T follicular helper cell (primary cell): ENCODE measurements at regions not wholly inside any gene's neighbourhood (a gene's known extent, or its start where the extent isn't known, plus 50 kb on each side); places are given as distances from the start of the nearest gene placed in this dataset.
"Not testable (repeated sequence)": the region's sequence is repeated elsewhere in the genome, so short reads cannot be mapped to it uniquely, and the experiment has no call there.

Experiments used
- DNase-seq: peaks from one replicate; pipeline ENCODE4 v3.0.0-alpha.2; 2020; ENCODE audit warnings: low read depth

DNA sequence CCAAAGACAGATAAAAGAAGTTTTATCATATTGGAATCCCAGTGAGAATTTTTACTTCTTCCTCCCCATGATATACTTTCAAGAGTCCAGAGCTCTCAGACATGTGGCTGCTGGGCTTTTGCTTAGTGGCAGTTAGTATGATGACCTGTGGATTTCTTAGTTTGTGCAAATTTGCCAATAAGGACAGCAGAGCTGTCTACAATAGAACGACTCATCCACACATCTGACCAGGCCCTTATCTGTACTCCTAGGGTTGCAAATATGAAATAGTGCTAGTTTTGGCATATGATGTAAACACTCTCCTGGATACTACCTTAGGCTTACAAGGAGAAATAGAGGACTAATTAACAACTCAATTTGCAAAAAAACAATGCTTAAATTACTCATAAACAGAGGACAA, 758.4 kb upstream of the TMEFF2 start:
- no peak for DNase-seq

DNA sequence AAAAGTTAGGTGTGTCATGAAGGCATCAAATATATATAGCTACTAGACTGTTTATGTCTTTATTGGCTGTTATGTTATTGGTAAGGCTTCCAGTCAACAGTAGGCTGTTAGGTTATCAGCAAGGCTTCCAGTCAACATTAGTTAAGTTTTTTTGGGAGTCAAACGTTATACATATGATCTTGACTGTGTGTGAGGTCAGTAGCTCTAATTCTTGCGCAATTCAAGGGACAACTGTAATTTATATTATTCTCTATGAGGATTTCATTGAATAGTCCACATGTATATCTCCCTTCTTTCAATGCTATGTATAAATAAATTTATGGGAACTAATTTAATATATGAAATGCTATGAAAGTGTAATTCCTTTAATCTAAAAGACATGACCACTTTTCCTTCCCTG, 757.5 kb upstream of the TMEFF2 start:
- no peak for DNase-seq

DNA sequence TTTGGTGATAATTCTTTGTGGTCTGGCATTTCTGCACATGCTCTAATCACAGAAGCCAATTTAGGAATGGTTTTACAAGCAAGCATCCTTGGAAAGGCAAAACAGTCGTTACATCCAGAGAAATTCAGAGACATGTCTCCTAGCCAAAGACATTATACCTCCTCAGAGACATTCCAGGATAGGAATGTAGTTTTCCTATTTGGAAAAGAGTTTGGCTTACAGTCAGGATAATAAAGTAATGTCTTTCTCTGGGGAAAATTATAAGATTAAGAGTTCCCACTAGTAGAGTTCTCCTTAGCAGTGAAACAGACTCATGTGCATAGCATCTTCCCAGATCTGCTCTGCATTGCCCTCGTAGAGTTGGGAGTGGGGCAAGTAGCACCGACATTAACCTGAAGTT, 753.6 kb upstream of the TMEFF2 start:
- no peak for DNase-seq

DNA sequence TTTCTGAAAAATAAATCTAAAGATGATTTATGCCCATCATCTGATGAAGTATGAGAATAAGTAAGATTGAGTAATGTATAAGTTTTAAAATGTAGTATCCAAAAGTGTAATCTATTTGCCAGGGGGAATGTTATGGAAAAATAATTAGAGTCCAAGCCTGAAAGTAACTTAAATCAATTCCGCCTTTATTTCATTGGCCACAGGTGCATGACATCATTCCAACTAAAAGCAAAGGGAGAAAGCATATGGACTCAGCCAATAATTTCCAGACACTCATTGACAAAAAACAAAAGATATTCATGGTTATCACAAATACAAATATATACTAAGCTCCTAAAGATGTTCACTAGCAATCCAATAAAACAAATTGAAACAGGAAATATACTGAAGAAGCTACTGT, 752.6 kb upstream of the TMEFF2 start:
- DNase-seq, result no peak

DNA sequence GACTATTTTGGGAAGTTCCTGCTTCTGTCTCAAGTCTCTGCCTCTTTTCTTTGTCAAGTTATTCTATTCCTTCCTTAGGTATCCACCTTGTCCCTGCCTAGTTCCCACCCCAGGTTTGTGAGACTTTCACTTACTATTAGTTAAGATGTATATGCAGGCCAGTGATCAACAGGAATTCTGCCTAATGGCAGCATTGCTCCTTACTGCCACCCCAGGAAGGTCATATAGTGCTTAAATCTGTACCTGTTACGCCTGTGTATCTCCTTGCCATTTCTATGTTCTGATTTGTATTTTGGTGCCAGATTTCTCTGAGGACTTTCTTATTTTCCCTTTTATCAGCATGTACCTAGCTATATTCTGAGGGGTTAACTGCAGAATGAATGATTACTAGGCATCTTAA, 746.0 kb upstream of the TMEFF2 start:
- no peak for DNase-seq

DNA sequence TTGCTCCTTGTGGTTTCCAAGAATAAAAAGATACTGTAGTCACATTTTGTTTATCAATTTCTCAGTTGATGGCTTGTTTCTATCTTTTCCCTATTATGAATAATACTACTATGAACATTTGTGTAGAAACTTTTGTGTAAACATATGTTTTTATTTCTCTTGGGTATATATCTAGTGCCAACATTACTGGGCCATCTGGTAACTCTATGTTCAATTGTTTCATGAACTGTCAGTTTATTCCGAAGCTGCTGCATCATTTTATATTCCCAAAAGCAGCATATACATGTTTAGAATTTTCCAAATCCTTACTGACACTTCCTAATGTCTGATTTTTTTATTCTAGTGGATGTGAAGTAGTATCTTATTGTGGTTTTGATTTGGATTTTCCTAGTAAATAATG, 737.6 kb upstream of the TMEFF2 start:
- DNase-seq, result no peak

DNA sequence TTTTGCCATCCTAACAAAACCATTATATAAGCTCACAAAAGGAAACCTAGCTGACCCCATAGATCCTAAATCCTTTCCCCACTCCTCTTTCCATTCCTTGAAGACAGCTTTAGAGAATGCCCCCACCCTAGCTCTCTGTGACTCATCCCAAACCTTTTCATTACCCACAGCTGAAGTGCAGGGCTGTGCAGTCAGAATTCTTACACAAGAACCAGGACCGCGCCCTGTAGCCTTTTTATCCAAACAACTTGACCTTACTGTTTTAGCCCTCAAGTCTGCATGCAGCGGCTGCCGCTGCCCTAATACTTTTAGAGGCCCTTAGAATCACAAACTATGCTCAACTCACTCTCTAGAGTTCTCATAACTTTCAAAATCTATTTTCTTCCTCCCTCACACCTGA, 726.9 kb upstream of the TMEFF2 start:
- DNase-seq, result not testable (repeated sequence)

DNA sequence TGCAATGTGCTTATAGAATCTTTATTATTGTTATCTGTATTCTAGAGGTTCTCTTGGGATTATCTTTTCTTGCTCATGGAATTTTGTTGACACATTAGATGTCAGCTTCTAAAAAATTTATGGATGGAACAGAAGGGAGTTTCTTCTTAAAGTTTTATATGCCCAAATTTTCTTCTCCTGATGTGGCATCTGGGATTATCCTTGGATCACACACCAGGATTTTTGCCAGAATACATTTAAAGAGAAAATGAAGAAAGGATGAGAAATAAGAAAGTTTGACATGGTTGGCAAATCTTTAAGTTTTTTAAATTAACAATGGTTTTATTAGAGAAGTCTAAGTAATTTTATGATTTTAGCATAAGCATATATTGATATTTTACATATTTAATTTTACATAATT, 706.7 kb upstream of the TMEFF2 start:
- no peak for DNase-seq

DNA sequence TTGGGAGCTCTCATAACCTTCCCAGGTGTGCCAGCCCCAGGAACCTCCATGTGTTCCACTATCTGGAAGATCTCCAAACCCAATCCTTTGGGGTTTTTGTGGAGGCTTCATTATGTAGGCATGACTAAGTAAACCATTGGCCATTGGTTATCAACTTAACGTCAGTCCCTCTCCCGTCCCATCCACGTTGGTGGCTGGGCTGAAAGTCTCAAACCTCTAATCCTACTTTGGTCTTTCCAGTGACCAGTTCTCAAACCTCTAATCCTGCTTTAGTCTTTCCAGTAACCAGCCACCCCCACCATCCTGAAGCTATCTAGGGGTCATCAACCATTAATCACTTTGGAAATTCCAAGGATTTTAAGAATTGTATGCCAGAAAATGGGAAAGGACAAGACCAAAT, 704.7 kb upstream of the TMEFF2 start:
- no peak for DNase-seq

DNA sequence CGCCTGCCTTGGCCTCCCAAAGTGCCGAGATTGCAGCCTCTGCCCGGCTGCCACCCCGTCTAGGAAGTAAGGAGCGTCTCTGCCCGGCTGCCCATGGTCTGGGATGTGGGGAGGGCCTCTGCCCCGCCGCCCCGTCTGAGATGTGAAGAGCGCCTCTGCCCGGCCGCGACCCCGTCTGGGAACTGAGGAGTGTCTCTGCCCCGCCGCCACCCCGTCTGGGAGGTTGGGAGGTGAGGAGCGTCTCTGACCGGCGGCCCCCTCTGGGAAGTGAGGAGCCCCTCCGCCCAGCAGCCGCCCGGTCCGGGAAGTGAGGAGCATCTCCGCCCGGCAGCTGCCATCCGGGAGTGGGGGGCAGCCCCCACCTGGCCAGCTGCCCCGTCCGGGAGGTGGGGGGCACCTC, 699.2 kb upstream of the TMEFF2 start:
- not testable (repeated sequence) for DNase-seq

DNA sequence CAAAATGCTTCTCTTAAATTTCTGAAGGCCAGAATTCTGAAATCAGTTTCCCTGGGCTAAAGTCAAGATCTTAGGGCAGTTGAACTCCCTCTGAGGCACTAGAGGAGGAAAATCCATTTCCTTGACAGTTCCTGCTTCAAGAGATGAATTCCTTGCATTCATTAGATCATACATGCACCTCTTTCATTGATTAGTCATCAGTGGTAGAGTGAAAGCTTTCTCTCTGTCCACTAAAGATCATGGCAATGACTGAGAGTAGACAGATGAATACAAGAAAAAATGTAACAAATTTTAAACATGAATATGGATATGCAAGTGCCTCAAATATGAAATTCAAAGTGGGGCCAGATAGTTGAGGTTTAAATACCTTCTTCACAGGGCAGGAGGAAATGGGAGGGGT, 693.4 kb upstream of the TMEFF2 start:
- DNase-seq, result no peak

DNA sequence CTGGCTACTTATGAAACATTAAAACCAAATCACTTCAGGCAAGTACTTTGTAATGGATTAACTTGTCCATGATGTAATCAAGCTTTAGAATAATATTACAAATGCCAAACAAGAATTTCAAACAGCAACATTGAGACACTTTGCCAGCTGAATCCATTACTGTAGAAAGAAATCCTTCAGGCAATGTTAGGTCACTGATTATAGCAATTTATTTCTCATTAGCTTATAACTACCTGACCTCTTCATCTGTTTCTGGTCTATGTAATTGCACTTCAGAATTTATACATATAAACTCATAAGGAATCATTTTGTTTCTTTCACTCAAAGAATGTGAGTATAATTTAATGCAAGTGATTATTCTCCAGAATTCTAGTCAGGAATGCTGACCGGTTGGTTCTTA, 692.6 kb upstream of the TMEFF2 start:
- no peak for DNase-seq

DNA sequence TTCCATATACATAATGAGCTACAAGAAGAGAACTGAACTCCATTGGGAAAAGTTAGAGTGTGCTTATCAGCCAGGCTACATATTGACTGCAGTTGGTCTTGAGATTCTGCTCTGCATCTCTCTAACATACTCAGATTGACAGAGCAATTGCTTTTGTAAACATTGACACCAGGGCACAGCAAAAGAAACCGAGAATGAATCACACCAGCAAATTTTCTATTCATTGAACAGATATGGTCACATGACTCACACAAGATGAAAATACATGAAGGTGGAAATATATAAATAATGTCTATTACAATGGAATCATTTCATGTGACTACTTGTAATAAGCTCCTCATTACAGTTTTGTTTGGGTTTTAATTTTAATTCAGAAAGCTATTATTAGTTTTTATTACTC, 691.9 kb upstream of the TMEFF2 start:
- DNase-seq, result no peak

DNA sequence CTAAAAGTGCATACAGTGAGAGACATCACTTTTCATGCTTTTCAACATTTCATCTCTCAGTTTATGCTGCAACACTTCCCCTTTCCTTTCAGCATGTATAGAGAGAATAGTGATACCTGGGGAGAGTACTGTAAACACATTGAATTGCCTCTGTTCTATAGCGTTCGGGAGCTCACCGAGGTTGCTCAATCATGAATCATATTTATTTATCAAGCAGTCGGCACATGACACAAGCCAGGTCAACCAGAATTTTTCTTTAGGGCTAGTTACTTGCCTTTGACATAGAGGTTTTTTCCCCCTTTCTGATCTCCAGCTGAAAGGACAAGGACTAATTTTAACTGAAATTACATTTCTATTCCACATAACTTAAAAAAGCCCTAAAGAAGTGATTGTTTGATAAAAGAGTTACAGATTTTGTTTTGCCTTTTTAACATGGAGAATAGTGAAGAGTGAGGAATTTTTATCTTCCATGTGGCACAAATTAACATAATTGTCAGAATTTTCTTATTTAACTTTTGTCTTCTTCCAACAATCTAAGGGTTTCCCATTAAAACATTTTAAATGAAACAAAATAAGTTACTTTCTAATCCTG, 690.9 kb upstream of the TMEFF2 start:
- DNase-seq, result no peak

DNA sequence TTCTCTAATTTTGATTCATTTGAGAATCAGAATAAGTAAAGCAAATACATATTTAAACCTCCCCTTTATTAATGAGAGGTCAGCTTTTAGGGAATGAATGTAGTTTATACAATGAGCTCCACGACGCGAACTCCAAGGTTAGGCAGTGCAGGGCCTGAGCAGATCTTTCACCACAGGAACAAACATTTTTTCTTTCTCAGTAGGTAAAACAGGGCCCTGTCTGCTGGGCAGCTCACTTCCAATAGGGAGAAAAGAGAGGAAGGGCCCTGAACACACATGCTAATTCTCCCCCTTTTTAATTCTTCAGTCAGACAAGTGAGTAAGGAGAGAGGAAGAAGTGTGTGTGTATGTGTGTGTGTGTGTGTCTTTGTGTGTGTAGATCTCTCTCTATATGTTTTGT, 682.4 kb upstream of the TMEFF2 start:
- DNase-seq, result no peak

DNA sequence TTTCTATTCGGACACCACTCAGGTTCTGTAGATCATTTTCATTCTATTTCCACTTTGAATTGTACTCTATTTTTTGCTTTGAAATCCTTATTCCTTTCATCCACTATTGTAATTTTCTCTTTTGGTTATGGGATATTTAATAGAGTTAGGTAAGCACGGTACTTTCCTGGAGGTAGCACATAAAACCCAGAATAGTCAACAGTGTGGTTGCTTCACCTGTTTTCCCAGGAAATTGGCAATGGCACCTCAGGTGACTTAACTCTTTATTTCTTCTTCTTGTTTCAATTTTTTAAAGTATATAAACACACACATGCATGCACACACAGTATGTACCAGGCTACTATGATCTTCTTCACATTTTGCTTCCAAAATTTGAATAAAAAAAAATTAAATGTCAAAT, 682.0 kb upstream of the TMEFF2 start:
- DNase-seq, result no peak

DNA sequence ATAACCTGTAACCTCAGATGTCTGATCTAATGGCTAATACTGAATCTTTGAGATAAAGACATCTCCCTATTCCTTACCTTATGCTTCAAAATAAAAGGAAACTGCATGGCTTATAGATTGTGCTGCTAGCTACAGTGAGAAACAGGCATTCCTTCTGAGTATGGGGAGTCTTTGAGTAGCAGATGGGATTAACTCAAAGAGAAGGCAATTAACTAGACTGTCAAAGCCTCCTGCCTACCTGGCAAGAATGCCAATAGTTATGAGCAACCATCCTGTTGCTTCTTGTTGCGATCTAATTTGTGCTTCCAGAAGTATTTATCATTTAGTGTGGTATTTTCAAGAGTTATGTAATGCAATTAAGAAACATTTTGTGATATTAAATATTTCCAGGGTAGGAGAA, 660.0 kb upstream of the TMEFF2 start:
- DNase-seq, result no peak

DNA sequence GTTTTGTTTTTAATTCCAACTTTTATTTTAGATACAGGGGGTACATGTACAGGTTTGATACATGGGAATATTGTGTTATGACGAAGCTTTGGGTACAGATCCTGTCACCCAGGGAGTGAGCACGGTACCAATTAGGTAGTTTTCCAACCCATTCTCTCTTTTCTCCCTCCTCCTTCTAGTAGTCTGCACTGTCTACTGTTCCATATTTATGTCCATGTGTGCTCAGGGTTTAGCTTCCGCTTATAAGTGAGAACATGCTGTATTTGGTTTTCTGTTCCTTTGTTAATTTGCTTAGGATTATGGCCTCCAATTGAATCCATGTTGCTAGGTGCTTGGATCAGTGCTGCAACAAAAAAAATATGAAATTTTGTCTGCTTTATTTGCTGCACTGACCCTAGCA, 659.3 kb upstream of the TMEFF2 start:
- no peak for DNase-seq

DNA sequence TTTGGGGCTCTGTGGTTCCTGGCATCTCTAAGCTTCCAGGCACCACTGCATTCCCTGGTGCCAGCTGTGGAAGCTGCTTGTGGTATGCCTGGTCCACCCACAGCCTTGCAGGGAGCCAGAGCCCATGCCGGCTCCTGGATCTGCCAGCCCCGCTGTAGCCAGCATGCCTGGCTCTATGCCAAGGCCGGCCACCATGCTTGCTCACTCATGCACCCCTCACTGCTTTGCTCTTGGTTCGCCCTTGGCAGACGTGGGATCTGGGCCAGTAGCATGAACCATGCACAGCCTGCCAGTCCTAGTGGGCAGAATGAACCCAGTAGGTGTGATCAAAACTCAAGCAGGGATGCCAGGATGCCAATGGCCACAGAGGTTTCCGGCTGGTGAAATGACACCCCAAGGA, 634.2 kb upstream of the TMEFF2 start:
- DNase-seq, result no peak

DNA sequence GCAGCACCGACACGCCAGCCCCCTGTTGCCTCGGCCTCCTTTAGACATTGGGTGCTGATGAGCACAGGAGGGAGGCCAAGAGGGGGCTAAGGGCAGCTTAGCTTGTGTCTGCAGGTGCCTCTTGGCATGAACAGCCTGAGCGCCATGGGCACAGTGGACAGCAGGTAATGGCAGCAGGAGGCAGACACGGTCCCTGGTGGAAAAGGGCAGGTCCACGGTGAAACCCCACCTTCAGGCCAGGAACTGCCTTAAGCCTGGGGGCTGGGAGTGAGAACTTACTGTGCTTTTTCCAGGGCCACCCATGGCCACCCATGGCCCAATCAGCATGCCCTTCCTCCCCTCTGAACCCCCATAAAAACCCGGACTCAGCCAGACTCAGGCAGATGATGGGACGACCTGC, 633.4 kb upstream of the TMEFF2 start:
- DNase-seq, result no peak

DNA sequence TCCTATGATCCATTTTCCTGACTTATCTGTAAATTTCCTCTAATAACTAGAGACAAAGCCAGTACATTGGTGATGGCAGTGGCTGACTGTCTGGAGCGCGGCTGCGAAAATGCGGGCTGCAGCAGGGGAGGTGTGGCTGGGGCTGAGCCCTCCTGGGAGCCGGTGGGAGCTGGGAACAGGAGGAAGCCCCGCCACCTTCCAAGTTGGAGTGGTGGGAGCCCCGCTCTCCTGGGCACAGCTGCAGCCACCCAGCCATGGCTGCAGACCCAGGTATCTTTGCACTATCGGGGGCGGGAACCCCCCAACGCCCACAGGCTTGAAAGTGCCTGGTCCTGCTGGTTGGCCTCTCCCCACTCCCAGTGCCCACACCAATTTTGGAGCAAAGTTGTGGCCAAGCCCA, 633.0 kb upstream of the TMEFF2 start:
- no peak for DNase-seq

DNA sequence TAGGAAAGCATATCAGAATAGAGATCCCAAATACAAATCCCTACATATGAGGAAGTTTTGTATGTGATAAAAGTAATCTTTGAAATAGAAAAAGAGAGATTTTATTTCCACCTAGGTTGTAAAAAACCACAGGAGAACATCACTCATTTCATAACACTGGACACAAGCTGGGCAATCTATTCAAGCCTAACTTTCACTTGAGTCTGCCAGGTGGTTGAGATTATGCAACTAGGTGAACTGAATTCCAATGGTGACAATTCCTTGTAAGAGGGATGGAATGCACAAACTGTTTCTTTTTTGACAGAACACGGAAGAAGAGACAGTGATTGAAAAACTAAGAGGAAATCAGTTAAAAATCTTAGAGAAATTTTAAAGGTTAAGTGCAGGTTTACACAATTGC, 619.6 kb upstream of the TMEFF2 start:
- no peak for DNase-seq

DNA sequence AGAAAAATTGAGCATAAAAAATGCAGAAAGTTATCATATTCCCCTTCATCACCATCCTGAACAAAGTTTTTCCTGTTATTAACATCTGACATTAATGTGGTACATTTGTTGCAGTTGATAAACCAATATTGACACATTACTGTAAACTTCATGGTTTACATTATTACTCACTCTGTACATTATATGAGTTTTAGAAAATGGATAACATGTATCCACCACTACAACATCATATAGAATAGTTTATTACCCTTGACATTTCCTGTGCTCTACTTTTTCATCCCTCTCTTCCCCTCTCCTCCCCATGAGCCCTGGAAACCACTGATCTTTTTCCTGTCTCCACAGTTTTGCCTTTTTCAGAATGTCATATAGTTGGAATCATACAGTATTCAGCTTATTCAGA, 618.6 kb upstream of the TMEFF2 start:
- DNase-seq, result no peak

DNA sequence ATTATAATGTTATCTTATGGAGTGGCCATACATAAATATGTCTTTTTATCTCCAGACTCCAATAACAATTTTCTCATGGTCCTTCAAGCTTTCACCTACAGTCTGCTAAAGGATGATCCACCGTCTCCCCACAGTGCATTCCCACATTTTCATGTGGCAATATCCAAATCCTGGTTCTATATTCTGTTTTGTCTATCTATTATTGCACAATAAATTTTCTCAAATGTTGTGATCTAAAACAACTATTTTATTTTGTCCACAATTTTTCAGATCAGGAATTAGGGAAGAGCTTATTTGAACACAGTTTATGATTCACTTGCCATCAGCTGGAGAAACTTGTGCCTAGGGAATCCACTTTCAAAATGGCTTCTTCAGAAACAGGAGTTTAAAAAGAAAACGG, 614.4 kb upstream of the TMEFF2 start:
- DNase-seq, result no peak

DNA sequence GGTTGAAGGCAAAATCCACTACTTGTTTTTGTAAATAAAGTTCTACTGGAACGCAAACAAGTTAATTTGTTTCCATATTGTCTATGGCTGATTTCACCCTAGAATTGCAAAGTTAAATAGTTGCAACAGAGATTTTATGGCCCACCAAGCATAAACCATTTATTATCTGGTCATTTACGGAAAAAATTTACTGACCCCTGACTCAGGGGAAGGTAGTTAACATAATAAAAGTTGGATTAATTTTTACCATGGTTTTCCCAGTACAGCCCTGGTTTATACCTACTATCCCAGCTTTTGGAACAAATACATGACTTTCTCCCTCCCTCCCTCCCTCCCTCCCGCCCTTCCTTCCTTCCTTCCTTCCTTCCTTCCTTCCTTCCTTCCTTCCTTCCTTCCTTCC, 588.9 kb upstream of the TMEFF2 start:
- DNase-seq, result no peak
